Right lobe of liver (tissue), 4 donors: ENCODE measurements at regions not wholly inside any gene's neighbourhood (a gene's known extent, or its start where the extent isn't known, plus 50 kb on each side); places are given as distances from the start of the nearest gene placed in this dataset.

Source experiments
- CTCF ChIP-seq, 4 donors: fragments of 200-600 bp in 3 of 4; fragments of 450-650 bp in 1 of 4; IDR thresholded peaks; one replicate each; pipeline versions ENCODE4 v1.5.1 to v1.8.0; 2016 to 2022; ENCODE audit warnings: antibody characterized with exemption in 4 of 4, mild to moderate bottlenecking in 2 of 4
- POLR2A ChIP-seq: fragments of 450-650 bp; IDR thresholded peaks from one replicate; pipeline ENCODE4 v1.6.1; 2017; ENCODE audit warnings: antibody characterized with exemption, mild to moderate bottlenecking
- donor health status: DM: no; HTN: no; CAD: no.
- donor health status: DM: no; HTN: no; CAD: no.
- donor health status: DM: no; HTN: yes; CAD: no.

GRCh38 chr6:2508071-2508470 is 242.7 kb downstream of the MYLK4 start:
- TF ChIP-seq CTCF (IDR thresholded peaks at IDR 0.05) = no peak
- no peak for TF ChIP-seq POLR2A
